Left renal pelvis (tissue), 4 donors: ENCODE measurements at regions not wholly inside any gene's neighbourhood (a gene's known extent, or its start where the extent isn't known, plus 50 kb on each side); places are given as distances from the start of the nearest gene placed in this dataset.

ENCODE experiments used
- DNase-seq, 4 donors: peaks; one replicate each; pipeline ENCODE4 v3.0.0-alpha.2; 2013; ENCODE audit warnings: low read depth in 4 of 4, low spot score in 3 of 4

DNA sequence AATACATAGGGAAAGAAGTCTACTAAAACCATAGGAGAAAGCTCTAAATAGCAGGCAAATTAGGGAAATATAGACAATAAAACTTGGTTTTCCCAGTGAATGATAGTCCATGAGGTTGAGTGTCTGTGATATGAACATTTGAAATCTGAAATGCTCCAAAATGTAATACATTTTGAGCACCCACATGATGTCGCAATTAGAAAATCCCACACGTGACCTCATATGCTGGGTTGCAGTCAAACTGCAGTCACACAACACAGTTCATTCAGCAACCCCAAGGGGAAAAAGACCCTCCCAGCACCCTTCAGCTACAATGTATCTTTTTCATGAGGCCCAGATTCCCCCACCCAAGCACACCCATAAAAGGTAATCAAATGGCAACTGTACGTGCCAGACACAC is 155.6 kb downstream of the BTC start:
- no peak for DNase-seq

DNA sequence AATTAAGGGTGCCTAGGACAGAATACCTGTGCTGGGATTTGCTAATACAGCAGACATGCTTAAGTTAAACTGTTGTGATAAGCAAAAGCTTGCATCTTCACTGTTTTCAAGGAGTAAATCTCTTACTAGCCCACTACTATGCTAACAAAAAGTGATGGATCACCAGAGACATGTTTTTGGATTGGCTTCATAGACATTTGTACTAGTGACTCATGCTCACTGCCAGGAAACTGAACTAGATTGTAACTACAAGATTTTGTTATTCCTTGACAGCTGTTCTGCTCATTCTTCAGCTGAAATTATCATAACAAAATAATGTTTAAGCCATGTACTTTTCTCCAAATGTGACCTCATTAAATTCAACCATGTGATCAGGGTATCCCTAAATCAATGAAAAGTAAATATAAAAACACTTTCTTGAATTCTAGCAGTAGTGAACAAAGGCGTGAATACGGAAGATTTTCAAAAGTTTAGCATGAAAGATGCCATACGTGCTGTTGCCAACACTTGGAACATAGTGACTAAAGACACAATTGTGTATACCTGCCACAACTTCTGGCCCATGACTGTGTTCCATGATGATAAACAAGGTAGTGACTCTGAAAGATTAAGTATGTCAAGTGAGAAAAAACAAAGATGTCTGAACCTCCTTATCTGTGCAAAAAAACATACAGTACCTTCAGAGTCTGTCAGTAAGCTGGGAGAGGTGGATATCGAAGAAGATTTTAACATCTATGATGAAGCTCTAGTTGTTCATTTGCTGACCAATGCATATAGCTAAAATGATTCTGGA is 154.0 kb downstream of the BTC start:
- DNase-seq: peak; percentile 8 to 39 (median 25)

DNA sequence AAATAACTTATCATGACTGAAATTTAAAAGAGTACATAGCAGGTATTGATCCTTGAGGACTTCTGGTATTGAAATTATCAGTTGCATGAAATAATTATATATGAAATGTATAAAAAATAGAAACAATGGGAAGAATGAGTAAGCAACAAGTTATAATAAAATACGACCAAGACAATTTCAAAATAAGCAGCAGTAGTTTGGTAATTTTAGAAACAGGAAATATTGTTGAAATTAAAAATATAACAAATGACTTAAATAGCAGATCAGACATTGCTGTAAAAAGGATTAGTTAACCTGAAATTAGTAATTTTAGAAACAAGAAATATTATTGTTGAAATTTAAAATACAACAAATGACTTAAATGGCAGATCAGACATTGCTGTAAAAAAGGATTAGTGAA is 152.3 kb downstream of the BTC start:
- no peak for DNase-seq

GRCh38 chr4:74649193-74649592 is 145.1 kb downstream of the BTC start:
- no peak for DNase-seq

DNA sequence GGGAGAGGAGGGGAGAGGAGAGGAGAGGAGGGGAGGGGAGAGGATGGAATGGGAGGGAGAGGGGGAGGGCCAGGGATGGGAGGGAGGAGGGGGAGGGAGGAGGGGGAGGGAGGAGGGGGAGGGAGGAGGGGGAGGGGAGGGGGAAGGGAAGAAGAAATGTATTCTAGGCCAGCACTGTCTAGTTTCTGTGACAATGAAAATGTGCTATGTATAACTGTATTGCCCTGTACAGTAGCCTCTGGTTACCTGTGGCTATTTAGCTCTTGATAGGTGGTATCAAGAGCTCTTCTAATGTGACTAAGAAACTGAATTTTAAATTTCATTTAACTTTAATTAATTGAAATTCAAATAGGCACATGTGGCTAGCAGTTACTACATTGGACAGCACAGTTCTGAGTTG is 143.1 kb downstream of the BTC start:
- no peak for DNase-seq

DNA sequence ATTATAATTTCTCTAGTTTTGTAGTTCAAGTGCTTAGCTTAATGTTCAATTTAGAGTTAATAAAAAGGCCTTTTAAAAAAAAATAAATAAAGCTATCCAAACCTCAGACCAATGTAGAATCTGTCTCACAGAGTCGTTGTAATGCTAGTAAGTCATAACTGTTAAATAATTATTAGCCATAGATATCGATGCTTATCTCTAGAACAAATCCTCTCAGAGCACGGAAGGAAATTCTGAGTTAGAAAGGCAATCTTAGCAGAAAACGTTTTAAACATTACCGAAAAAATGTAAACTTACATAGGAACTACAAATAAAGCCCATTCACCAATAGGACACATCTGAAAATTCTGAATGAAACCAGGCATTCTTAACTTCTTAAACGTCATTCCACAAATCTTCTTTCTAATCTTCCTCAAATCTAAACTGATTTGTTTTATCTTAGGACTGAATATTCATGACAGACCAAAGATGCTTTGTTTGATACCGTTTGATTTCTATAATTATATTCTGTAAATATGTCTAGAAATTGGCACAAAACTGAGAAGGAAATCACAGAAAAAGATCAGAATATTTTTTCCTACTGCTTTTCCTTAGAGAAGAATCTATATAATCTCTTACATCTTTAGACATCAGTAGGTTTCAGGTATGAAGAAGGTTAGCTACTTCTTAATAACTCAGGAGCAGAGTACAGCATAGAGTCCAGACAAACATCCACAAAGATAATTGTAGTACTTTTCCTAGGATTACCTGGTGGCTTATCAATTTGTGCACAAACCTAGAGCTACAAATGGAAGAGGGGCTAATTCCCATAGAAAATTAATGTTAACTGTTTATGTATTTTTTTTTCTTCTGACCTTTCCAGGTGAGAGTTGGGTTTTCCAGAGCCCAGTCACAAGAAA is 140.7 kb downstream of the BTC start:
- no peak for DNase-seq

DNA sequence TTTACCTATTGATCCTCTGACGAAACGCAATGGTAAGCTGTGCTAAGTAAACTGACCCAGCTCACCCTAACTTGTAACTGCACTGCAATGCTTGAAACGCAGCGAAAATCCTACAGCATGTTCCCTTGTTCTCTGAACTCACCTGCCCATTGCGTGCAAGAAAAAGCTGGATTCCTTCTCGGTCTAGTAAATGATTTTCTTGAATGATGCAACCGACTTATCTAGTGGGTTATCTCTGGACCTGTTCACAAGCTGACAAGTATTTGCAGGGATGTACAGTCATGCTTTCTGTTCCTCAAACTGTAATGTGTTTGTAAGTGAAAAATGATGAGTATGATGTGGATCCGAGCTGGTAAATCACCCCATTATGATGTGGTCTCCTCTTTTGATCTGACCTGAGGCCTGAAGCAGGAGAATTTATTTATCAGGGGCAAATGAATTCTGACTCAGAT is 140.1 kb downstream of the BTC start:
- DNase-seq: no peak

- no peak for DNase-seq
Measured at GRCh38 chr4:74656596-74656995, 137.7 kb downstream of the BTC start.

- DNase-seq: no peak
Measured at GRCh38 chr4:74658116-74658515, 136.2 kb downstream of the BTC start.

GRCh38 chr4:74659576-74660411 is 134.5 kb downstream of the BTC start:
- DNase-seq: no peak

DNA sequence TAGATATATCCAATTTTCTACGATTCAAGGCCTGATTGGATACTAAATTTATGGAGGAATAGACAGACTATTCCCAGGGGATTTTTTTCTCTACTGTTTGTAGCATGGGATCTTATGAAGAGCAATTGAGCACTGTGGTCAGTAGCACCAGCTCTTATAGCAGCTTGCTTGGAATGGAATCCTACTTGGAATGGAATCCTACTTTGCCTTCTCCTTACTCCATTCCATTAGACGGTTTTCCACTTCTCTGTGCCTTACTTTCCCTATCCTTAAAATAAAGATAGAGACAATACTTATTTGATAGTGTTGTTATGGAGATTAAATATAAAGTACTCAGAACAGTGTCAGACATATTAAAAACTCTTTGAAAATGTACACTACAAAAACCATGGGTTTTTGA is 133.5 kb downstream of the BTC start:
- DNase-seq: no peak

GRCh38 chr4:74661427-74662201 is 132.7 kb downstream of the BTC start:
- no peak for DNase-seq

DNA sequence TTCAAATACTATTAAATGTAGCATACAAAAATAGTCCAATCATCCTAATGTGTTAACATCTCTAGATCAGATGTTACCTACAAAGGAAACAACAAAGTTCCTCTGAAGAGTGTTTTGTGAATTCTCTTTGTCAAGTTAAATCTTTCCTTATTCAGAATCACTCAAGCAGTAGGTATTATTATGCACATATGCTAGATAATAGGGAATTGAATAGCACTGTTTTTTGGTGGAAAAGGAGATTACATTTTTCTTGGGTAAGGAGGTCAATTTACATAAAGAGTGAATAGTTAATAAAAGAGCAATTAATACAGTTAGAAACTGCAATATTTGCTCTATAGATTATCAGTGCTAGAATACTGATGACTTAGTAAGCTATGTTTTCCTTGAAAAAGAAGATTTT is 130.7 kb downstream of the BTC start:
- DNase-seq: no peak

GRCh38 chr4:74665346-74665745 is 129.0 kb downstream of the BTC start:
- DNase-seq: no peak

GRCh38 chr4:74665876-74666275 is 128.4 kb downstream of the BTC start:
- no peak for DNase-seq

DNA sequence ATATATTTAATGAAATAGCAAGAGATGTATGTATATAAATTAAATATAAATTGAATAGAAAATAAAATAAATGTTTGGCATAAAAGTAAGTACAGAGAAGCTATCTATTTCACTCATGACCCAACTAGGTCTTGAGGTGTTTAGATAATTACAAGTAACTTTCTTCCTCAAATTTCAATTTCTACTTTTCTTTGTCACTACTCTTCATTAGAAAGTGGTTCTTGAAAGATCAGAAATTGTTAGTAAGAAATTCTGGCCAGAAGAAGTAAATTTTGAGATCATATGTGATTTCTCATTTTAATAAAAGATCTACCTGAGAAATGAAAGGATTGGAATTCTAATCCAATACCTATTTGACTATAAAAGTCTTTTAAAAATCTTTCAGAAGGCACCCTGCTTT is 126.9 kb downstream of the BTC start:
- no peak for DNase-seq

DNA sequence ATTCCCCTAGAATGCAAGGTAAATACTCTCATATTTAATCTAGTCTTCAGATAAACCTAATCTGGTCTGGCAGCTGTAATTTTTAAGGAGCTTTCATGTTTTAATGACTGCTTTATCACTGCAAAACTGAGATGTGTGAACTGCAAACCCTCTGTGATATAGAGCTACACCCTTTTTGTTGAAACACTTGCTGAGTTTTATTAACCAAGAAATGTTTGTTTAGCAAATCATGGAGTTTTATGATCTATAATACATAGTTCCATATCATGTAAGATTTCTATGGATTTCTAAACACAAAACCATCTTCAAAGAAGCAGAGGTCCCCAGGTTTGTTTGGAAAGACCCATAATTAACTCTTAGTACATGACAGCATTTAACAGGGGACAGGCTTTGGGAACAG is 126.4 kb downstream of the BTC start:
- DNase-seq: no peak

- DNase-seq: no peak
Measured at GRCh38 chr4:74669702-74670101, 124.6 kb downstream of the BTC start.

GRCh38 chr4:74670583-74670982 is 123.7 kb downstream of the BTC start:
- DNase-seq: no peak

DNA sequence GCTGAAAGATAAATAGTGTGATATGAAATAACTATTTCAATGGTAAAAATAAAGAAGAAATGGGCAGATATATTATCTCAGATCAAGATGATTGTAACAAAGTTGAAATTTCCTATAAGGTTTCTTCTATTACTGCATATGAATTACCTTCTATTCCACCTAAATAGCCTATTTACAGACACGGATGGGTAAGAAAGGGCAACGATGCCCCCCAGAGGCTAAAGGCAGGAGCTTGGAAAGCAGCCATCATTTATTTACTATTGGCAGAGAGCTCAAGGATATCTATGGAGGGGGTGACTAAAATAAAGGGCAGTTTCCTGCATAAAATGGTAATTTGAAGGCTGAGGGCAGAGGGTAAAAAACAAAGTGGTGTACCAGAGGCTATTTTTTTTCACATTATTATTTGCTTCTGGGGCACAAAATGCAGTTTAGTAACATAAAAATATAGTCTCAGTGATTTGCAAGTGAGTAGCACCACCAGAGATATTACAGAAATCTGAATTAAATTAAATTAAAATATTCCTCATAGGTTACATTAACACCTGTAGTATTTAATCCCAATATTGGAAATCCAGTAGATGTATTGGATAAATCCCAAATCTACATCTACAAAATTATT is 123.1 kb downstream of the BTC start:
- DNase-seq: no peak
